Activated T-cell treated with anti-CD3 and anti-CD28 coated beads, Interleukin-2, amount 50 U/mL, for 24 hours (primary cell): ENCODE measurements at regions not wholly inside any gene's neighbourhood (a gene's known extent, or its start where the extent isn't known, plus 50 kb on each side); places are given as distances from the start of the nearest gene placed in this dataset.
"Not testable (repeated sequence)": the region's sequence is repeated elsewhere in the genome, so short reads cannot be mapped to it uniquely, and the experiment has no call there.

Experiments
- DNase-seq: peaks from one replicate; pipeline ENCODE4 v3.0.0-alpha.2; 2020
- H3K27ac Mint-ChIP-seq: 2 replicates; pipeline ENCODE4 v1.8.0; 2020; ENCODE audit warnings: mild to moderate bottlenecking, mixed read lengths
- H3K27me3 Mint-ChIP-seq: 2 replicates; pipeline ENCODE4 v1.8.0; 2020; ENCODE audit warnings: mixed read lengths
- H3K36me3 Mint-ChIP-seq: 2 replicates; pipeline ENCODE4 v1.8.0; 2020; ENCODE audit warnings: low read depth, mixed read lengths
- H3K4me1 Mint-ChIP-seq: 2 replicates; pipeline ENCODE4 v1.8.0; 2020; ENCODE audit warnings: low read depth, mixed read lengths
- H3K4me3 Mint-ChIP-seq: 2 replicates; pipeline ENCODE4 v1.8.0; 2020; ENCODE audit warnings: mild to moderate bottlenecking, moderate library complexity, mixed read lengths
- H3K9me3 Mint-ChIP-seq: 2 replicates; pipeline ENCODE4 v1.8.0; 2020; ENCODE audit warnings: mixed read lengths

- H3K36me3 Mint-ChIP-seq, H3K4me3 Mint-ChIP-seq, H3K27ac Mint-ChIP-seq, H3K9me3 Mint-ChIP-seq, DNase-seq, H3K27me3 Mint-ChIP-seq, H3K4me1 Mint-ChIP-seq: not testable (repeated sequence)
These were observed 471.4 kb downstream of the SIPA1L2 start for GRCh38 chr1:232158558-232158957.

DNA sequence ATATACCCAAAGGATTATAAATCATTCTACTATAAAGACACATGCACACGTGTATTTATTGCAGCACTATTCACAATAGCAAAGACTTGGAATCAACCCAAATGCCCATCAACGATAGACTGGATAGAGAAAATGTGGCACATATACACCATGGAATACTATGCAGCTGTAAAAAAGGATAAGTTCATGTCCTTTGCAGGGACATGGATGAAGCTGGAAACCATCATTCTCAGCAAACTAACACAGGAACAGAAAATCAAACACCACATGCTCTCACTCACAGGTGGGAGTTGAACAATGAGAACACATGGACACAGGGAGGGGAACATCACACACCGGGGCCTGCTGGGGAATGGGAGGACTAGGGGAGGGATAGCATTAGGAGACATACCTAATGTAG, 473.9 kb downstream of the SIPA1L2 start:
- H3K36me3 Mint-ChIP-seq, H3K27ac Mint-ChIP-seq, H3K4me1 Mint-ChIP-seq, H3K4me3 Mint-ChIP-seq, DNase-seq, H3K9me3 Mint-ChIP-seq, H3K27me3 Mint-ChIP-seq: not testable (repeated sequence)

GRCh38 chr1:232153652-232154051, 476.3 kb downstream of the SIPA1L2 start:
- H3K4me3 Mint-ChIP-seq, result no peak overlapping the region
- peaks cover 4% of the 10 kb centered on the region for H3K27me3 Mint-ChIP-seq
- peaks cover 8% of the 10 kb centered on the region for H3K9me3 Mint-ChIP-seq
- no peak overlapping the region for H3K27ac Mint-ChIP-seq
- H3K36me3 Mint-ChIP-seq, result no peaks in the 10 kb centered on the region
- DNase-seq, result no peak
- H3K4me1 Mint-ChIP-seq, result peaks cover 2% of the 10 kb centered on the region

DNA sequence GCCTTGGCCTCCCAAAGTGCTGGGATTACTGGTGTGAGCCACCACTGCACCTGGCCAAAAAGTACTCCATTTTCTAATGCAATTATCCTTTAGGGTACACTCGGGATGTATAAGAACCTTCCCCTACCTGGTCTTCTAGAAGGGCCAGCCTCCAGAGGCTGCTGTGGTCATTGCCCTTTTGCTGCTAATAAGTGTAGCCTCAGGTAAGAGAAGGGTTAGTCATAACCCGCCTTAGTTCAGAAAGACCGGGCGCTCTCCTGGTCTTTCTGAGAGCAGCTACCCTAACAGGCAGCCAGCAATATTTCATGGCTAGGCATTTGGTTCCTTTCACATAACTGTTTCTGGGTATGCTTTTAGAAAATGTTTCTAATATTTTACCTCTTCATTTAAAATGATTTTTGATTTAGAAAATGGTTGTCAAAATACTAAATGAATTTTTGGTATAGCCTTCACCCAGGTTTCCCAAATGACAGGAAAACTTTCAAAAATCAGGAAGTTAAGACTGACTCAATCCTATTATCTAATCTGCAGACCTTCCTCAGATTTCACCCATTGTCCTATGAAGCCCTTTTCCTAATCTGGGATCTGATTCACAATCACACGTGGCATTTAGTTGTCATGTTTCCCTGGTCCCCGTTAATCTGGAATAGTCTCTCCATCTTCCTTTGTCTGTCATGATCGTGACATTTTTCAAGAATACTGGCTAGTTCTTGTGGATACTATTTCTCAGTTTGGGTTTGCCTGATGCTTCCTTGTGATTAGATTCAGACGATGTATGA, 479.0 kb downstream of the SIPA1L2 start:
- Mint-ChIP-seq H3K27me3 (peaks cover 4% of the 10 kb centered on the region), H3K36me3 (no peaks in the 10 kb centered on the region), H3K9me3 (peaks cover 4% of the 10 kb centered on the region), H3K27ac (no peak overlapping the region), H3K4me3 (no peak overlapping the region), H3K4me1 (peaks cover 2% of the 10 kb centered on the region)
- no peak for DNase-seq

- Mint-ChIP-seq H3K9me3 (no peaks in the 10 kb centered on the region), H3K36me3 (no peaks in the 10 kb centered on the region), H3K27ac (no peak overlapping the region), H3K27me3 (peaks cover 4% of the 10 kb centered on the region), H3K4me1 (peaks cover 2% of the 10 kb centered on the region), H3K4me3 (no peak overlapping the region)
- DNase-seq, result no peak
These were observed 480.4 kb downstream of the SIPA1L2 start for GRCh38 chr1:232149287-232150201.

DNA sequence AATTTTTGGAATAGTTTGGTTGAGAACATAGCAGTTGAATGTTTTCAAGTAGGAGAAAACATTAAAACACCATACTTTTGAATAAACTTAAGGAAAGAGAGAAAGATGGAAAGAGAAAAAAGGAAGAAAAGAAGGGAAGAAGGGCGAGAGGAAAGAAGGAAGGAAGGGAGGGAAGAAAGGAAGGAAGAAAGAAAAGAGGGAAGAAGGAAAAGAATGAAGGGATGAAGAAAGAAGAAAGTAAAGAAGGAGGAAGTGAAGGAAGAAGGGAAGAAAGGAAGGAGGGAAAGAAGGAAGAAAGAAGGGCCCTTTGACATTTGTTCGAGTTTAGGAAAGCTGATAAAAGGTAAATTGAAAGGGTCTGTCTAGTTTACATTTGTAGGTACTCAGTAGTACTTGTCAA, 482.7 kb downstream of the SIPA1L2 start:
- Mint-ChIP-seq H3K4me1 (peaks cover 2% of the 10 kb centered on the region), H3K27ac (no peak overlapping the region), H3K36me3 (no peaks in the 10 kb centered on the region), H3K9me3 (no peaks in the 10 kb centered on the region), H3K27me3 (peaks cover 4% of the 10 kb centered on the region), H3K4me3 (no peak overlapping the region)
- no peak for DNase-seq

DNA sequence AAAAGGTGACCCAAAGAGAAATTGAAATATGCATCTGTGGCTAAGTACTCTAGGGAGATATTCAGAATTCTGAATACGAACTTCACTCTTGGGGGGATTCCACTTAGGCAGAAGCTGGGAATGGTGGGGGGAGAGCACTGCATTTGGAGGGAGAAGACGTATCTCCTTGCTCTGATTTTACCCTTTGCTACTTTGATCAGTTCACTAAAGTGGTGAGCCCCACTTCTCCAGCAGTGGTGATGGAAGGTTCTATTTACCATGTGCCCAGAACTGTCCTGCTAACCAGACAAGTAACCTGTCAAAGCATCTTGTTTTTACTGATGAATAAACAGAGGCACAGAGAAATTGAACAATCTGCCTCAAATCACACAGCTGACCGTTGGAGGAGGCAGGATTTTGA, 483.4 kb downstream of the SIPA1L2 start:
- no peak overlapping the region for H3K4me3 Mint-ChIP-seq
- no peak for DNase-seq
- H3K36me3 Mint-ChIP-seq, result no peaks in the 10 kb centered on the region
- H3K27me3 Mint-ChIP-seq, result peaks cover 4% of the 10 kb centered on the region
- no peaks in the 10 kb centered on the region for H3K9me3 Mint-ChIP-seq
- H3K4me1 Mint-ChIP-seq, result peaks cover 2% of the 10 kb centered on the region
- H3K27ac Mint-ChIP-seq, result no peak overlapping the region

- H3K9me3 Mint-ChIP-seq, result peaks cover 2% of the 10 kb centered on the region
- no peak overlapping the region for H3K4me3 Mint-ChIP-seq
- DNase-seq, result no peak
- H3K27ac Mint-ChIP-seq, result no peak overlapping the region
- peaks cover 2% of the 10 kb centered on the region for H3K4me1 Mint-ChIP-seq
- no peaks in the 10 kb centered on the region for H3K27me3 Mint-ChIP-seq
- no peaks in the 10 kb centered on the region for H3K36me3 Mint-ChIP-seq
These were observed 484.2 kb downstream of the SIPA1L2 start for GRCh38 chr1:232145768-232146167.

DNA sequence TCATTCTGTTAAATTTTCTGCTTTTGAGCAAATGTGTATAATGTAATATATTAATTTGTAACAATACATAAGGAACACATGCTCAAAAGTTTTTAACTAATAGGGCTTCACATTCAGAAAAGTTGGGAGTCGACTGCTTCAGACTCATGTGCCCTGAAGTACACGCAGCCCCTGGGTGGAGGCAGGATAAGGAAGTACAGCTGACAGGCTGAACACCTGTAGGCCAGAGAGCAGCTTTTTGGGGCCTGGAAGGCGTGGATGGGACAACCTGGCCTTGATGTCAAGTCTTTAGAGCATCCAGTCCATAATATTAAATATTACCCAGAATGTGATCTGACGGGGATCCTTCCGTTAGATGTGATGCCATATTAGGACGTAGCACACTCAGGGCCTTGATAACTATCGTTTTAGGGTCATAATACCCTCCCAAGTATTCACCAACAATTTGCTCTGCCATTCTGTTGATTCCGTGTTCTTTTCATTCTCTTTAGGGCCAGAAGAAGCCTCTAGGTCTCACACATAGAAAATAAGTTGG, 485.2 kb downstream of the SIPA1L2 start:
- Mint-ChIP-seq H3K27ac (no peak overlapping the region), H3K4me3 (no peak overlapping the region), H3K9me3 (peaks cover 3% of the 10 kb centered on the region), H3K36me3 (no peaks in the 10 kb centered on the region), H3K27me3 (peaks cover 4% of the 10 kb centered on the region), H3K4me1 (no peaks in the 10 kb centered on the region)
- DNase-seq, result no peak

DNA sequence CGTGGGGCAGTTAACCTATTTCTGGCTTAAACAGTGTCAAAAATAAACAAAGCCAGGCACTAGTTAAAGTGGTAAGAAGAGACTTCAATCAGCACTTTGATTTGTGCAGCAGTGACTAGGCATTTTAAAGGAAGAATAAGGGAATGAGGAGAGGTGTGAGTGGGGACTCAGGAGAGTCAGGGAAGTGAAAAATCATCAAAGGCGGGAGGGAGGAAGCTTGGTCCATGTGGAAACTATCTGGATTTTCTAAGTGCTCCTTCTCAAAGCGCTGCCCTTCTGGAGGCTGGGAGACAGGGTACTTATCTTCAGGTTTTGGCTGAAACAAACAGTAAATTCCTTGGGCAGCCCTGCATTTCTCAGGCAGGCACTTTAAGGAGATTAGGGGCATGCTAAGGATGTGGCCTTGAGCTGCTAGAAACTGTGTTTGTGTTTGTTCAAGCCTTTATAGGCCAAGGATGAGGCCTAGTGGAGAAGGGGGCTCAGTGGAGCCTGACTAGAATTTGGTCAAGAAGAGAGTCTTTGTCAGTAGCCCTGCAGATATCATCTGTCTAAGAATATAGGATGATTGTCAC, 486.5 kb downstream of the SIPA1L2 start:
- DNase-seq, result no peak
- Mint-ChIP-seq H3K9me3 (peaks cover 3% of the 10 kb centered on the region), H3K27ac (no peak overlapping the region), H3K27me3 (peaks cover 4% of the 10 kb centered on the region), H3K4me1 (no peaks in the 10 kb centered on the region), H3K36me3 (no peaks in the 10 kb centered on the region), H3K4me3 (no peak overlapping the region)

GRCh38 chr1:232142403-232143314, 487.3 kb downstream of the SIPA1L2 start:
- DNase-seq, result no peak
- no peak overlapping the region for H3K4me3 Mint-ChIP-seq

GRCh38 chr1:232141167-232141448, 488.8 kb downstream of the SIPA1L2 start:
- not testable (repeated sequence) for H3K27me3 Mint-ChIP-seq, H3K27ac Mint-ChIP-seq, H3K4me3 Mint-ChIP-seq, H3K36me3 Mint-ChIP-seq, H3K9me3 Mint-ChIP-seq, DNase-seq, H3K4me1 Mint-ChIP-seq

More at GRCh38 chr1:232142403-232143314, 487.3 kb downstream of the SIPA1L2 start:
- Mint-ChIP-seq H3K27ac (no peak overlapping the region), H3K9me3 (peaks cover 3% of the 10 kb centered on the region), H3K36me3 (no peaks in the 10 kb centered on the region), H3K27me3 (peaks cover 4% of the 10 kb centered on the region), H3K4me1 (no peaks in the 10 kb centered on the region)

GRCh38 chr1:232140419-232141166, 489.3 kb downstream of the SIPA1L2 start:
- no peak overlapping the region for H3K4me3 Mint-ChIP-seq
- peaks cover 3% of the 10 kb centered on the region for H3K9me3 Mint-ChIP-seq
- peaks cover 7% of the 10 kb centered on the region for H3K27me3 Mint-ChIP-seq
- H3K36me3 Mint-ChIP-seq, result no peaks in the 10 kb centered on the region
- no peak for DNase-seq
- no peaks in the 10 kb centered on the region for H3K4me1 Mint-ChIP-seq
- H3K27ac Mint-ChIP-seq, result no peak overlapping the region
